Progenitor cell of endocrine pancreas (in vitro differentiated cells): ENCODE measurements at regions not wholly inside any gene's neighbourhood (a gene's known extent, or its start where the extent isn't known, plus 50 kb on each side); places are given as distances from the start of the nearest gene placed in this dataset.

Source experiments
- DNase-seq: peaks from one replicate; pipeline ENCODE4 v3.0.0; 2021; ENCODE audit warnings: low spot score; ENCODE audit not compliant: unreplicated experiment
- H3K27ac Mint-ChIP-seq: 2 replicates; pipeline ENCODE4 v1.8.0; 2021; ENCODE audit warnings: mild to moderate bottlenecking, moderate library complexity, mixed read lengths
- H3K27me3 Mint-ChIP-seq: 2 replicates; pipeline ENCODE4 v1.8.0; 2021; ENCODE audit warnings: mixed read lengths
- H3K36me3 Mint-ChIP-seq: 2 replicates; pipeline ENCODE4 v1.8.0; 2022; ENCODE audit warnings: mixed read lengths; ENCODE audit not compliant: insufficient read depth
- H3K4me1 Mint-ChIP-seq: 2 replicates; pipeline ENCODE4 v1.8.0; 2021; ENCODE audit warnings: low read depth, mixed read lengths
- H3K4me3 Mint-ChIP-seq: 2 replicates; pipeline ENCODE4 v1.8.0; 2021; ENCODE audit warnings: low read depth, mild to moderate bottlenecking, moderate library complexity, mixed read lengths
- H3K9me3 Mint-ChIP-seq: 2 replicates; pipeline ENCODE4 v1.8.0; 2021; ENCODE audit warnings: low read depth, mixed read lengths
- TF ChIP-seq, protein P1 (sequence below): fragments of 200-600 bp; sonication (generic); IDR thresholded peaks from one replicate; pipeline ENCODE4 v1.5.0; 2021; ENCODE audit warnings: antibody characterized with exemption, mild to moderate bottlenecking; ENCODE audit not compliant: unreplicated experiment

DNA sequence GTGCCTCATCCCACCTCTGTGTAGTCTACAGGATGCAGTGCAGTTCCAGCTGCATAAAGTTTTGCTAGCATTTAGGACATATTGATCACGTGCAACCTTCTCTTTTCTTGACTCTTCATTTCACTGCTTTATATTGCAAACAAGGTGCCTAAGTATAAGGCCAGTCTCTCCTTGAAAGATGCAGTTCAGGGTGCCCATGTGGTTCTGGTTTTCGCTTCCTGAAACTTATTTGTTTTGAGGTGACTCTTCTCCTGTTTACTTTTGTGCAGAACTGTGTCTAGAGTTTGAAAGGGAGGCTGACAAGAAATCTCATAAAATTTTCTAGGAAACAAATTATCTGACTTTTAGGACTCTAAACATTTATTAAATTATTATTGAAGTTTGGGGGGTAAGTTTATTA, 189.9 kb downstream of the UBE2E3 start:
- no peak for DNase-seq
- Mint-ChIP-seq H3K36me3 (no peaks in the 10 kb centered on the region), H3K4me1 (no peaks in the 10 kb centered on the region), H3K27me3 (no peaks in the 10 kb centered on the region), H3K27ac (no peak overlapping the region), H3K9me3 (peaks cover 6% of the 10 kb centered on the region), H3K4me3 (no peak overlapping the region)
- TF ChIP-seq, protein P1, sequence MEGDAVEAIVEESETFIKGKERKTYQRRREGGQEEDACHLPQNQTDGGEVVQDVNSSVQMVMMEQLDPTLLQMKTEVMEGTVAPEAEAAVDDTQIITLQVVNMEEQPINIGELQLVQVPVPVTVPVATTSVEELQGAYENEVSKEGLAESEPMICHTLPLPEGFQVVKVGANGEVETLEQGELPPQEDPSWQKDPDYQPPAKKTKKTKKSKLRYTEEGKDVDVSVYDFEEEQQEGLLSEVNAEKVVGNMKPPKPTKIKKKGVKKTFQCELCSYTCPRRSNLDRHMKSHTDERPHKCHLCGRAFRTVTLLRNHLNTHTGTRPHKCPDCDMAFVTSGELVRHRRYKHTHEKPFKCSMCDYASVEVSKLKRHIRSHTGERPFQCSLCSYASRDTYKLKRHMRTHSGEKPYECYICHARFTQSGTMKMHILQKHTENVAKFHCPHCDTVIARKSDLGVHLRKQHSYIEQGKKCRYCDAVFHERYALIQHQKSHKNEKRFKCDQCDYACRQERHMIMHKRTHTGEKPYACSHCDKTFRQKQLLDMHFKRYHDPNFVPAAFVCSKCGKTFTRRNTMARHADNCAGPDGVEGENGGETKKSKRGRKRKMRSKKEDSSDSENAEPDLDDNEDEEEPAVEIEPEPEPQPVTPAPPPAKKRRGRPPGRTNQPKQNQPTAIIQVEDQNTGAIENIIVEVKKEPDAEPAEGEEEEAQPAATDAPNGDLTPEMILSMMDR: no peak

DNA sequence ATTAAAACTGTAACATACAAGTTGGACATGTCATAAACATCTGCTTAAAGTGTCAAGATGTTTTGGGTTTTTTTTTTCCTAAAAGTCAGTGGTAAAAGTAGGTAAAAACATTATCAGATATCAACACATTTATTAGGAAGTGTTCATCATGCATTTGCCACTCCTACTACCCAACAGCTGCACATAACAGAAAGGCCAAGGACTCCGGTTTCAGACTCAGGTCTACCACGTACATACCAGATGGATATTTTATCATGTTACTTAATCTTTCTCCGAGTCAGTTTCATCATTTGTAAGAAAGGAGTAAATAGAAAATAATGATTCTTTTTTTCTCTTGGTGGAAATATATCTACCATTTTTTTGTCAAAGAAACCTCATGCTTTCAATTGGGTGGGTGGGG, 192.3 kb downstream of the UBE2E3 start:
- Mint-ChIP-seq H3K4me1 (no peaks in the 10 kb centered on the region), H3K27ac (no peak overlapping the region), H3K9me3 (peaks cover 2% of the 10 kb centered on the region), H3K27me3 (no peaks in the 10 kb centered on the region), H3K4me3 (no peak overlapping the region), H3K36me3 (no peaks in the 10 kb centered on the region)
- TF ChIP-seq, protein P1: no peak
- DNase-seq: no peak

GRCh38 chr2:181174611-181175580, 194.5 kb downstream of the UBE2E3 start:
- H3K27ac Mint-ChIP-seq: no peak overlapping the region
- H3K4me3 Mint-ChIP-seq: no peak overlapping the region
- no peak for DNase-seq
- TF ChIP-seq, protein P1: no peak
- H3K4me1 Mint-ChIP-seq: no peaks in the 10 kb centered on the region
- no peaks in the 10 kb centered on the region for H3K27me3 Mint-ChIP-seq
- no peaks in the 10 kb centered on the region for H3K36me3 Mint-ChIP-seq
- H3K9me3 Mint-ChIP-seq: no peaks in the 10 kb centered on the region

DNA sequence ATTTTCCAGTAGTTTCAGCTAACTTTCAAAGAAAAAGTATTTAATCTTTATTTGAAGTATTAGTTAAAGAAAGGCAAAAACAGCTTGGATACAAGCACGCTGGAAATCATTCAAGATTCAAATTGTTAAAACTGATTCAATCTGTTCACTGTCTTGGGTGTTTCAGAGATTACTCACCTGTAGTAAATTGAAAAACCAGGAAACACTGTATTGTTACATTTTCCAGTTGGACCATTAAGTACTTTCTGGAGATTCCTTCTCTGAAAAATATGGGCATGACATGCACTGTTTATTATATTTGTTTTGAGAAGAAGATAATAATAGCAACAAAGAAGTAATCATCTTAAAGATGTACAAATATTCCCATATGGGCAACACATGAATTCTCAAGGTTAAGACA, 196.1 kb downstream of the UBE2E3 start:
- TF ChIP-seq, protein P1: no peak
- no peak for DNase-seq
- Mint-ChIP-seq H3K4me3 (no peak overlapping the region), H3K27me3 (no peaks in the 10 kb centered on the region), H3K27ac (no peak overlapping the region), H3K9me3 (no peaks in the 10 kb centered on the region), H3K4me1 (no peaks in the 10 kb centered on the region), H3K36me3 (no peaks in the 10 kb centered on the region)

DNA sequence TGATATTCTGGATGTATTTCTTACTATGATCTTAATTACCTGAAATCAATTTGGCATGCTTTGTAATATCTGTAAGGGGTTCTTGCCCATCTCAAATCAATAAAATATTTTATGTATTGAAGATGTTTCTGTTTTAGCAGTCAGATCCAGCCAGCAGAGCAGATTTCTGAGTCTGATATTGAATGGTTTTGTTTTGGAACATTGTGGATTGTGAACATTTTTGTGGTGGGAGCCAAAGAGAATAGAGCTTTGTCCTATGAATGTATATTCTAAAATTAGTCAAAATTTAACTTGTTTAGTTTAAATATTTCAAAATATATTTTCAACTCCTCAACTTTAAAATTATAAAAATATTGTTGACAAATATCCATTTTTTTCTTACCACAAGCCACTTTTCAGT, 197.0 kb downstream of the UBE2E3 start:
- TF ChIP-seq, protein P1: no peak
- Mint-ChIP-seq H3K4me3 (no peak overlapping the region), H3K9me3 (no peaks in the 10 kb centered on the region), H3K27me3 (no peaks in the 10 kb centered on the region), H3K4me1 (no peaks in the 10 kb centered on the region), H3K27ac (no peak overlapping the region), H3K36me3 (no peaks in the 10 kb centered on the region)
- no peak for DNase-seq
